KBM-7 (cell line): ENCODE measurements at regions not wholly inside any gene's neighbourhood (a gene's known extent, or its start where the extent isn't known, plus 50 kb on each side); places are given as distances from the start of the nearest gene placed in this dataset.

Source experiments
- DNase-seq: peaks from one replicate; pipeline ENCODE4 v3.0.0-alpha.2; 2015
- in situ Hi-C: fragments of 300-500 bp; cut with MboI; formaldehyde crosslinking; loops from 2 replicates; pipeline ENCODE4 v1.14.3; 2020; ENCODE audit warnings: low sequenced_read_pairs, low pct_unique_long_range_greater_than_20kb, mixed read lengths

DNA sequence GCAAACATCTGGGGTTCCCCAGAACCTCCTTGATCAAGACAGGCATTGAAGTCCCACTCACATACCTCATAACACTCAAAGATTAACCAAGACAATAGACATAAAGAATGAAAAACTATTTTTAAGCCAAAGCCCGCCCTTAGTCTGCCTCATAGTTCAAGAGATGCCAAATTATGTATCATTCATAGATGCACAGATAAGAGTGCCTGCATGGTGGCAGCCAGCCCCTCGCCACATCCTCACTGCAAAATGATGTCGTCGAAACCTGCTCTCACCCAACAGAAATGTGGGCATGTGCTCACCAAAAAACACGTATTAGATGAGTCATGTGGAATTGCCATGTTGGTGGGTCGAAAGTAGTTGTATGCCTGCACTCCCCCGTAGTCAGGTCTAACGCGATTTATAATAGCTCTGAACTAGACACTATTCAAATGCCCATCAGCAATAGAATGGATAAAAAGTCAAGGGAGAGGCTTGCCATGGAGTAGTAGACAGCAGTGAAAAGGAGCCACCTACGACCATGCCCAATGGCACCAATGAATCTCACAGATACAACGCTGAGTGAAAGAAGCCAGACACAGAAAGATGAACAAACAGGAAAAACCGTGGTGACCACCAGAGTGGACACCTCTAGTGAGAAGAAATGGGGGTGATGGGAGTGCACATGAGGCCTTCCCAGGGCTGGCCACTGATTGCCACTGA, 64.8 kb downstream of the C16orf95 start:
- no peak for DNase-seq
- in situ Hi-C loops: no loop called here
